HCT116 (cell line): ENCODE measurements at regions not wholly inside any gene's neighbourhood (a gene's known extent, or its start where the extent isn't known, plus 50 kb on each side); places are given as distances from the start of the nearest gene placed in this dataset.
A peak's percentile ranks its signal among the peaks of the same experiment; 100 is the strongest.

Experiments used
- ATAC-seq: fragments of 200-7000 bp; cut with Tn5 transposase; 2 replicates; pipeline ENCODE4 v1.9.1; 2020; ENCODE audit warnings: mild to moderate bottlenecking, moderate library complexity
- BruUV-seq: library from RNA; stranded (reverse); fragments of 400-500 nt; replicated peaks from 2 replicates; lab custom pipeline; 2021; lab: Mats Ljungman, UMichigan
- CTCF ChIA-PET: fragments of 300-600 bp; sonication (Branson Sonifier 250); formaldehyde crosslinking; loops from one replicate; lab custom pipeline; 2021; ENCODE audit warnings: antibody characterized with exemption; lab: Charles Lee
- POLR2A ChIA-PET: fragments of 300-600, 350-600 bp; sonication (Branson Sonifier 250); formaldehyde crosslinking; loops from one replicate; lab custom pipeline; 2021; ENCODE audit warnings: antibody characterized with exemption; lab: Charles Lee
- RAD21 ChIA-PET, 2 experiments: fragments of 300-600 bp; sonication (Branson Sonifier 250); formaldehyde crosslinking; loops; one replicate each; lab custom pipeline; 2023; ENCODE audit warnings: low total read pairs in 2 of 2; ENCODE audit not compliant: uncharacterized antibody in 2 of 2, unreplicated experiment in 2 of 2, low non-redundant PET in 1 of 2; lab: Charles Lee
- DNase-seq: peaks from one replicate; pipeline ENCODE4 v3.0.0-alpha.2; 2010; ENCODE audit warnings: low read depth, low spot score
- H2AFZ ChIP-seq: fragments of 200-600 bp; shearing (Covaris generic), sonication (generic); 2 replicates; pipeline ENCODE4 v1.6.1; 2017; ENCODE audit warnings: low read depth, mixed run types, mixed read lengths, antibody characterized with exemption, low read length; ENCODE audit not compliant: poor library complexity, severe bottlenecking
- H3K27ac ChIP-seq: 2 replicates; pipeline ENCODE4 v1.5.1; 2012; ENCODE audit warnings: low read depth, low read length
- H3K27me3 ChIP-seq: fragments of 200-600 bp; sonication (generic); 2 replicates; pipeline ENCODE4 v1.6.1; 2016; ENCODE audit warnings: mixed run types, low read length, mixed read lengths; ENCODE audit not compliant: insufficient read depth
- H3K36me3 ChIP-seq, 2 experiments: fragments of 200-500 bp in 1 of 2; fragments of 200-600 bp in 1 of 2; sonication (Bioruptor generic) in 1 of 2; sonication (generic) in 1 of 2; 2 replicates each; pipeline versions ENCODE4 v1.5.1 to v1.6.1; 2014 to 2016; ENCODE audit warnings: low read length in 2 of 2, inconsistent platforms in 1 of 2, mixed read lengths in 1 of 2, mixed run types in 1 of 2; ENCODE audit not compliant: insufficient read depth in 2 of 2, control insufficient read depth in 1 of 2
- H3K4me1 ChIP-seq, 2 experiments: fragments of 200-600 bp in 1 of 2; sonication (generic) in 1 of 2; 2 replicates each; pipeline versions ENCODE4 v1.5.1 to v1.6.1; 2012 to 2017; ENCODE audit warnings: low read length in 2 of 2, inconsistent platforms in 1 of 2, mild to moderate bottlenecking in 1 of 2, mixed read lengths in 1 of 2, mixed run types in 1 of 2, moderate library complexity in 1 of 2; ENCODE audit not compliant: insufficient read depth in 2 of 2, control insufficient read depth in 1 of 2
- H3K4me2 ChIP-seq: fragments of 200-600 bp; sonication (generic); 2 replicates; pipeline ENCODE4 v1.6.1; 2017; ENCODE audit warnings: mixed run types, low read length, mixed read lengths
- H3K4me3 ChIP-seq, 2 experiments: fragments of 200-600 bp in 1 of 2; sonication (generic) in 1 of 2; replicated peaks in 1 of 2; 2 replicates each; pipeline ENCODE4 v1.5.1; 2011 to 2016; ENCODE audit warnings: low read length in 2 of 2, control low read depth in 1 of 2, low read depth in 1 of 2, mild to moderate bottlenecking in 1 of 2, mixed read lengths in 1 of 2, mixed run types in 1 of 2
- H3K79me2 ChIP-seq: fragments of 200-600 bp; sonication (generic); 2 replicates; pipeline ENCODE4 v1.6.1; 2017; ENCODE audit warnings: mild to moderate bottlenecking, mixed run types, low read length, moderate library complexity, mixed read lengths; ENCODE audit not compliant: insufficient read depth
- H3K9ac ChIP-seq: fragments of 200-600 bp; sonication (generic); 2 replicates; pipeline ENCODE4 v1.6.1; 2016; ENCODE audit warnings: low read length, mixed read lengths
- H3K9me2 ChIP-seq: fragments of 200-600 bp; sonication (generic), shearing (Covaris generic); 2 replicates; pipeline ENCODE4 v1.6.1; 2017; ENCODE audit warnings: mixed run types, mild to moderate bottlenecking, moderate library complexity; ENCODE audit not compliant: insufficient read depth
- H3K9me3 ChIP-seq, 2 experiments: fragments of 200-500 bp in 1 of 2; fragments of 200-600 bp in 1 of 2; sonication (Bioruptor generic) in 1 of 2; sonication (generic) in 1 of 2; 2 replicates each; pipeline ENCODE4 v1.6.1; 2014 to 2017; ENCODE audit warnings: low read length in 2 of 2, mixed read lengths in 2 of 2, inconsistent platforms in 1 of 2, low read depth in 1 of 2, mild to moderate bottlenecking in 1 of 2, mixed run types in 1 of 2, moderate library complexity in 1 of 2; ENCODE audit not compliant: control insufficient read depth in 1 of 2, insufficient read depth in 1 of 2
- H4K20me1 ChIP-seq: fragments of 200-600 bp; sonication (generic), shearing (Covaris generic); 2 replicates; pipeline ENCODE4 v1.6.1; 2017; ENCODE audit warnings: mixed run types, mild to moderate bottlenecking, moderate library complexity; ENCODE audit not compliant: insufficient read depth
- ATF3 ChIP-seq: IDR thresholded peaks from 2 replicates; pipeline ENCODE4 v1.6.1; 2012
- CBX3 ChIP-seq: IDR thresholded peaks from 2 replicates; pipeline ENCODE4 v1.6.1; 2012; ENCODE audit warnings: low read depth
- CEBPB ChIP-seq: IDR thresholded peaks from 2 replicates; pipeline ENCODE4 v1.6.1; 2012; ENCODE audit warnings: low read depth
- CTCF ChIP-seq, 3 experiments: fragments of 200-600 bp in 1 of 3; sonication (generic) in 1 of 3; IDR thresholded peaks in 2 of 3; conservative IDR thresholded peaks in 1 of 3; 2 replicates each; pipeline ENCODE4 v1.5.1; 2012 to 2017; ENCODE audit warnings: low read depth in 2 of 3, low read length in 2 of 3, antibody characterized with exemption in 1 of 3, borderline replicate concordance in 1 of 3, control low read depth in 1 of 3, mild to moderate bottlenecking in 1 of 3, mixed read lengths in 1 of 3, mixed run types in 1 of 3, moderate library complexity in 1 of 3; ENCODE audit not compliant: insufficient read depth in 1 of 3
- ELF1 ChIP-seq: IDR thresholded peaks from 2 replicates; pipeline ENCODE4 v1.6.1; 2012; ENCODE audit warnings: low read depth, borderline replicate concordance
- EZH2 ChIP-seq: fragments of 200-600 bp; sonication (generic); IDR thresholded peaks from 2 replicates; pipeline ENCODE4 v1.6.1; 2017; ENCODE audit warnings: antibody characterized with exemption, mixed run types
- RAD21 ChIP-seq: IDR thresholded peaks from 2 replicates; pipeline ENCODE4 v1.6.1; 2012; ENCODE audit warnings: low read depth, mild to moderate bottlenecking
- SIN3A ChIP-seq: IDR thresholded peaks from 2 replicates; pipeline ENCODE4 v1.6.1; 2012; ENCODE audit warnings: low read depth
- TCF7L2 ChIP-seq: IDR thresholded peaks from 2 replicates; pipeline ENCODE4 v1.7.0; 2011; ENCODE audit warnings: borderline replicate concordance, inconsistent platforms; ENCODE audit not compliant: insufficient read depth, insufficient read length; ENCODE audit errors: extremely low read depth
- intact Hi-C: fragments of 100-400 bp; cut with micrococcal nuclease; formaldehyde crosslinking; loops from 2 replicates; pipeline ENCODE4 v1.10.0; 2022

GRCh38 chr9:26657958-26658357, 234.6 kb downstream of the CAAP1 start:
- no TSS peak for BruUV-seq
- Histone ChIP-seq H3K27ac (no peak overlapping the region), H3K79me2 (no peaks in the 10 kb centered on the region), H3K9me2 (no peaks in the 10 kb centered on the region), H3K9ac (no peak overlapping the region), H3K36me3 (no peaks in the 10 kb centered on the region), H3K4me3 (no peak overlapping the region), H4K20me1 (no peaks in the 10 kb centered on the region), H3K27me3 (0 out of 2 replicates have a peak, but pooled peaks cover 5% of the 10 kb centered on the region), H3K9me3 (no peaks in the 10 kb centered on the region), H3K4me1 (no peaks in the 10 kb centered on the region), H2AFZ (no peak overlapping the region), H3K4me2 (no peak overlapping the region)
- POLR2A ChIA-PET = no interaction called here
- intact Hi-C loops = no loop called here
- CTCF ChIA-PET = no interaction called here
- RAD21 ChIA-PET = no interaction called here
- no peak for DNase-seq
- no peak for TF ChIP-seq ATF3
- TF ChIP-seq CTCF (IDR thresholded peaks at IDR 0.05 in 2 of 3, conservative IDR thresholded peaks at IDR 0.05 in 1 of 3; ENCODE audit: borderline replicate concordance in 1 of 3, insufficient read depth in 1 of 3, low read depth in 2 of 3, low read length in 2 of 3) = no peak
- TF ChIP-seq ELF1 = no peak
- TF ChIP-seq SIN3A = no peak
- no peak for ATAC-seq

GRCh38 chr9:26656003-26656870, 236.4 kb downstream of the CAAP1 start:
- POLR2A ChIA-PET = no interaction called here
- Histone ChIP-seq H3K4me1 (no peaks in the 10 kb centered on the region), H3K27ac (no peak overlapping the region), H3K27me3 (0 out of 2 replicates have a peak, but pooled peaks cover 5% of the 10 kb centered on the region), H3K4me2 (peak overlapping the region; percentile 48), H3K36me3 (no peaks in the 10 kb centered on the region), H3K9me2 (no peaks in the 10 kb centered on the region), H3K79me2 (no peaks in the 10 kb centered on the region), H4K20me1 (no peaks in the 10 kb centered on the region), H3K9ac (no peak overlapping the region), H2AFZ (peak overlapping the region; percentile 74), H3K9me3 (no peaks in the 10 kb centered on the region), H3K4me3 (no peak overlapping the region)
- BruUV-seq = no TSS peak
- RAD21 ChIA-PET = no interaction called here
- intact Hi-C loops = no loop called here
- peak; percentile 10 for DNase-seq
- no peak for TF ChIP-seq EZH2
- TF ChIP-seq CBX3 = no peak
- TF ChIP-seq CTCF (IDR thresholded peaks at IDR 0.05 in 2 of 3, conservative IDR thresholded peaks at IDR 0.05 in 1 of 3; ENCODE audit: borderline replicate concordance in 1 of 3, insufficient read depth in 1 of 3, low read depth in 2 of 3, low read length in 2 of 3) = peak in 2 of 3 experiments; percentile 49 to 56; a peak in 4 of 6 replicates
- TF ChIP-seq CEBPB = no peak
- TF ChIP-seq TCF7L2 = no peak
- peak; percentile 38 for TF ChIP-seq RAD21
- CTCF ChIA-PET = interaction anchor here (0.6 to 1.4 kb wide), 5 partner anchors 15 to 320 kb away, joined by 3 to 5 read pairs (median 4); no protein-coding TSS in a partner anchor
- peak; percentile 90 for ATAC-seq
